ENCODE measurements at regions not wholly inside any gene's neighbourhood (a gene's known extent, or its start where the extent isn't known, plus 50 kb on each side); places are given as distances from the start of the nearest gene placed in this dataset.

DNA sequence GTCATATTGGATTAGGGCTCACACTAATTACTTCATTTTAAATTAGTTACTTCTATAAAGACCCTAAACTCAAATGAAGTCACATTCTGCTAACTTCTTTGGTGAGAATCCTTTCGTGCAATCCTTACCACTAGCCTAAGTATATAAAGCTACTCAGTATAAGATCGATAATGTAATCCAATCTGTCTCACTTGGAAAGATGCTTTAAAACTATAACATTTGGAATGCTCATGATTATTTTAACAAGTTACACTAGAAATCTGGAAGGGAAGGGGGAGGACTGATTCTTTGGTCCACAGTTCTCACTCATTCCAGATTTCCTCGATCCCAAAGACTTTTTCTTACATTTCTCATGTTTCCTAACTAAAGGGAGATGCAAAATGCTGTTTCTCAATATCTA, 336.4 kb upstream of the SLIT2 start:
- TF ChIP-seq CTCF (IDR thresholded peaks at IDR 0.05) = no peak
- no peak for TF ChIP-seq POLR2A (IDR thresholded peaks at IDR 0.05)
- TF ChIP-seq EP300 (IDR thresholded peaks at IDR 0.05) = no peak
